KBM-7 (cell line): ENCODE measurements at regions not wholly inside any gene's neighbourhood (a gene's known extent, or its start where the extent isn't known, plus 50 kb on each side); places are given as distances from the start of the nearest gene placed in this dataset.

Experiments
- DNase-seq: peaks from one replicate; pipeline ENCODE4 v3.0.0-alpha.2; 2015
- in situ Hi-C: fragments of 300-500 bp; cut with MboI; formaldehyde crosslinking; loops from 2 replicates; pipeline ENCODE4 v1.14.3; 2020; ENCODE audit warnings: low sequenced_read_pairs, low pct_unique_long_range_greater_than_20kb, mixed read lengths

GRCh38 chr7:155224116-155224811 is 73.4 kb upstream of the INSIG1 start:
- DNase-seq: no peak
- in situ Hi-C loops: no loop called here

GRCh38 chr7:155225095-155225494 is 72.6 kb upstream of the INSIG1 start:
- DNase-seq: no peak
- in situ Hi-C loops: no loop called here

- in situ Hi-C loops: no loop called here
- no peak for DNase-seq
Measured at GRCh38 chr7:155225516-155225915, 72.2 kb upstream of the INSIG1 start.

- DNase-seq: no peak
- in situ Hi-C loops: no loop called here
Measured at GRCh38 chr7:155226261-155227003, 71.2 kb upstream of the INSIG1 start.

- no peak for DNase-seq
- in situ Hi-C loops: no loop called here
Measured at GRCh38 chr7:155227004-155227787, 70.5 kb upstream of the INSIG1 start.

GRCh38 chr7:155227788-155228458 is 69.8 kb upstream of the INSIG1 start:
- in situ Hi-C loops: no loop called here
- no peak for DNase-seq

- in situ Hi-C loops: no loop called here
- no peak for DNase-seq
Measured at GRCh38 chr7:155228459-155228845, 69.2 kb upstream of the INSIG1 start.

GRCh38 chr7:155228894-155229293 is 68.8 kb upstream of the INSIG1 start:
- in situ Hi-C loops: no loop called here
- no peak for DNase-seq

- no peak for DNase-seq
- in situ Hi-C loops: no loop called here
Measured at GRCh38 chr7:155229548-155230168, 68.0 kb upstream of the INSIG1 start.

- DNase-seq: no peak
- in situ Hi-C loops: no loop called here
Measured at GRCh38 chr7:155230169-155230593, 67.5 kb upstream of the INSIG1 start.

GRCh38 chr7:155231241-155231800 is 66.4 kb upstream of the INSIG1 start:
- in situ Hi-C loops: no loop called here
- DNase-seq: no peak

- in situ Hi-C loops: no loop called here
- DNase-seq: no peak
Measured at GRCh38 chr7:155231941-155232340, 65.7 kb upstream of the INSIG1 start.

- DNase-seq: no peak
- in situ Hi-C loops: no loop called here
Measured at GRCh38 chr7:155232911-155233310, 64.8 kb upstream of the INSIG1 start.

GRCh38 chr7:155233311-155234157 is 64.1 kb upstream of the INSIG1 start:
- DNase-seq: no peak
- in situ Hi-C loops: no loop called here

GRCh38 chr7:155234158-155234492 is 63.6 kb upstream of the INSIG1 start:
- DNase-seq: no peak
- in situ Hi-C loops: no loop called here

GRCh38 chr7:155234950-155235789 is 62.5 kb upstream of the INSIG1 start:
- no peak for DNase-seq
- in situ Hi-C loops: no loop called here

GRCh38 chr7:155236386-155236785 is 61.3 kb upstream of the INSIG1 start:
- in situ Hi-C loops: no loop called here
- DNase-seq: no peak
